Lung (tissue), 11 donors: ENCODE measurements at regions not wholly inside any gene's neighbourhood (a gene's known extent, or its start where the extent isn't known, plus 50 kb on each side); places are given as distances from the start of the nearest gene placed in this dataset.

Experiments used
- ATAC-seq: fragments of 200-7000 bp; cut with Tn5 transposase; one replicate; pipeline ENCODE4 v1.9.1; 2020; ENCODE audit warnings: moderate number of reproducible peaks; ENCODE audit not compliant: insufficient read depth, low FRiP score
- DNase-seq, 3 donors: peaks; one replicate each; pipeline ENCODE4 v3.0.0-alpha.2; 2013 to 2017
- H3K27ac ChIP-seq, 2 donors: one replicate each; pipeline ENCODE4 v1.5.1; 2013; ENCODE audit warnings: mild to moderate bottlenecking in 2 of 2, moderate library complexity in 2 of 2, control low read depth in 1 of 2, inconsistent platforms in 1 of 2, low read depth in 1 of 2, low read length in 1 of 2
- H3K27me3 ChIP-seq, 3 donors: one replicate each; pipeline ENCODE4 v1.5.1; 2013; ENCODE audit warnings: low read length in 2 of 3; ENCODE audit not compliant: control insufficient read depth in 3 of 3, insufficient read depth in 3 of 3
- H3K36me3 ChIP-seq, 4 donors: one replicate each; pipeline ENCODE4 v1.5.1; 2013; ENCODE audit warnings: low read length in 4 of 4, mild to moderate bottlenecking in 1 of 4, moderate library complexity in 1 of 4; ENCODE audit not compliant: control insufficient read depth in 4 of 4, insufficient read depth in 4 of 4
- H3K4me1 ChIP-seq, 5 donors: one replicate each; pipeline ENCODE4 v1.5.1; 2013; ENCODE audit warnings: low read length in 5 of 5, mild to moderate bottlenecking in 2 of 5, moderate library complexity in 1 of 5; ENCODE audit not compliant: control insufficient read depth in 5 of 5, insufficient read depth in 5 of 5
- H3K4me3 ChIP-seq: one replicate; pipeline ENCODE4 v1.5.1; 2013; ENCODE audit warnings: mild to moderate bottlenecking, control low read depth, moderate library complexity
- H3K9ac ChIP-seq, 2 donors: one replicate each; pipeline ENCODE4 v1.5.1; 2013; ENCODE audit warnings: low read length in 2 of 2, control low read depth in 1 of 2; ENCODE audit not compliant: insufficient read depth in 1 of 2
- H3K9me3 ChIP-seq, 4 donors: one replicate each; pipeline ENCODE4 v1.5.1; 2013; ENCODE audit warnings: low read length in 3 of 4, mild to moderate bottlenecking in 1 of 4, moderate library complexity in 1 of 4; ENCODE audit not compliant: control insufficient read depth in 4 of 4, insufficient read depth in 3 of 4
- WGBS, 2 donors: extraction: QIAGEN DNeasy Blood & Tissue Kit; methylation state at CpG; one replicate each; pipeline ENCODE4 v1.1.7; 2013; 5-methylcytosine and 5-hydroxymethylcytosine counted together
- TF ChIP-seq, protein P1 (sequence below): IDR thresholded peaks from 2 replicates; pipeline ENCODE4 v1.5.1; 2012; ENCODE audit warnings: mild to moderate bottlenecking; ENCODE audit errors: control extremely low read depth, extremely low read depth
- donor health status: control.
- donor health status: control.
- donor health status: Bipolar disorder and iron deficiency.
- donor health status: healthy.
- donor health status: DM: yes; HTN: yes; CAD: no.

DNA sequence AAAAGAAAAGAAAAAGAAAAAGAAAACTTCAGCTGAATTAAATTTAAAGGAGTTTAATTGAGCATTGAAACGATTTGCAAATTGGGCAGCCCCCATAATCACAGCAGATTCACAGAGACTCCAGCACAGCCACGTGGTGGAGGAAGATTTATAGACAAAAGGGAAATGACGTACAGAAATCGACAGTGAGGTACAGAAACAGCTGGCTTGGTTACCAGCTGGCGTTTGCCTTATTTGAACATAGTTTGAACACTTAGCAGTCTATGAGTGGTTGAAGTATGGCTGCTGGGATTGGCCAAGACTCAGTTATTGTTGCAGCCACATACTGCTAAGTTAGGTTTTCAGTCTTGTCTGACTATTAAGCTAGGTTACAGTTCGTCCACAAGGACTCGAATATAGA, 312.2 kb upstream of the SLC14A2 start:
- H3K9ac ChIP-seq: no peak overlapping the region
- ATAC-seq: no peak
- H3K36me3 ChIP-seq: no peaks in the 10 kb centered on the region
- H3K27ac ChIP-seq: no peak overlapping the region
- H3K4me1 ChIP-seq: no peaks in the 10 kb centered on the region
- no peaks in the 10 kb centered on the region for H3K9me3 ChIP-seq
- whole genome bisulfite sequencing, 2 donors: 61 to 75% methylated on average over 7 of the region's 7 CpGs
- DNase-seq: no peak
- TF ChIP-seq, protein P1, sequence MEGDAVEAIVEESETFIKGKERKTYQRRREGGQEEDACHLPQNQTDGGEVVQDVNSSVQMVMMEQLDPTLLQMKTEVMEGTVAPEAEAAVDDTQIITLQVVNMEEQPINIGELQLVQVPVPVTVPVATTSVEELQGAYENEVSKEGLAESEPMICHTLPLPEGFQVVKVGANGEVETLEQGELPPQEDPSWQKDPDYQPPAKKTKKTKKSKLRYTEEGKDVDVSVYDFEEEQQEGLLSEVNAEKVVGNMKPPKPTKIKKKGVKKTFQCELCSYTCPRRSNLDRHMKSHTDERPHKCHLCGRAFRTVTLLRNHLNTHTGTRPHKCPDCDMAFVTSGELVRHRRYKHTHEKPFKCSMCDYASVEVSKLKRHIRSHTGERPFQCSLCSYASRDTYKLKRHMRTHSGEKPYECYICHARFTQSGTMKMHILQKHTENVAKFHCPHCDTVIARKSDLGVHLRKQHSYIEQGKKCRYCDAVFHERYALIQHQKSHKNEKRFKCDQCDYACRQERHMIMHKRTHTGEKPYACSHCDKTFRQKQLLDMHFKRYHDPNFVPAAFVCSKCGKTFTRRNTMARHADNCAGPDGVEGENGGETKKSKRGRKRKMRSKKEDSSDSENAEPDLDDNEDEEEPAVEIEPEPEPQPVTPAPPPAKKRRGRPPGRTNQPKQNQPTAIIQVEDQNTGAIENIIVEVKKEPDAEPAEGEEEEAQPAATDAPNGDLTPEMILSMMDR: no peak
- H3K4me3 ChIP-seq: no peak overlapping the region
- no peaks in the 10 kb centered on the region for H3K27me3 ChIP-seq

- no peak for ATAC-seq
- no peaks in the 10 kb centered on the region for H3K27me3 ChIP-seq
- TF ChIP-seq, protein P1: no peak
- no peaks in the 10 kb centered on the region for H3K9me3 ChIP-seq
- no peak for DNase-seq
- 77 to 97% methylated on average over 1 of the region's 1 CpG for WGBS, 2 donors
- no peak overlapping the region for H3K27ac ChIP-seq
- no peaks in the 10 kb centered on the region for H3K36me3 ChIP-seq
- H3K9ac ChIP-seq: no peak overlapping the region
- no peaks in the 10 kb centered on the region for H3K4me1 ChIP-seq
- no peak overlapping the region for H3K4me3 ChIP-seq
Observed at GRCh38 chr18:45304558-45304957, 310.7 kb upstream of the SLC14A2 start.

DNA sequence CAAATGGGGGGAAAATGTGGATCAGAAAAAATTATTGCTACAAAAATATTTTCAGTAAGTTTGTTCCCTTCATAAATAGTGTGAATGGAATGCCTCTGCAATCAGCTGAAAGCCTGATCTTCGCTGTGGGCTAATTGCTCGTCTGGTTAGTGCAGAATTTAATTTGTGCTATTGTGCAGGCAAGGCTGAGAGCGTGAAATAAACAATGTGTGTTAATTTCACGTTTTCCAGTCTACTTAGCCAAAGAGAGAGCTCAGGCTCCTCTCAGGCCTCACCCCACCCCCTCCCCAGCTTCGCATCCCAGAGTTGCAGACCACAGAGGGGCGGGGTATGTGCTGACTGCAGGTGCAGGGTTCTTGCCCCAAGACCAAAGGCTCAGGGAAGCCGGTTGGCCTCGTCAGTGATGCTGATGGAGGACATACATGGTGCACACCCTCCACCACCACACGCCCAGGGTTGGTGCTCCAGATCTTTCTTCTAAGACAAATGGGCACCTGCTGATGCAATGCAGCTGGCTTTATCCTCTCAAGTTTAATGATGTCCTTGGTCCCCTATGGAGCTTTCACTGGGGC, 302.6 kb upstream of the SLC14A2 start:
- 85 to 91% methylated on average over 9 of the region's 9 CpGs for WGBS, 2 donors
- TF ChIP-seq, protein P1: no peak

GRCh38 chr18:45316127-45316526, 299.1 kb upstream of the SLC14A2 start:
- TF ChIP-seq, protein P1: no peak
- WGBS, 2 donors: 82 to 93% methylated on average over 3 of the region's 3 CpGs
- H3K9me3 ChIP-seq: no peaks in the 10 kb centered on the region
- H3K4me3 ChIP-seq: no peak overlapping the region
- no peak for DNase-seq
- H3K36me3 ChIP-seq: no peaks in the 10 kb centered on the region
- no peak for ATAC-seq
- no peaks in the 10 kb centered on the region for H3K27me3 ChIP-seq
- peaks cover 0 to 11% (median 0%) of the 10 kb centered on the region in 5 donors for H3K4me1 ChIP-seq
- H3K27ac ChIP-seq: no peak overlapping the region
- no peak overlapping the region for H3K9ac ChIP-seq

More for the DNA sequence above, 302.6 kb upstream of the SLC14A2 start:
- Histone ChIP-seq H3K9me3 (no peaks in the 10 kb centered on the region), H3K4me1 (peaks cover 0 to 1% (median 0%) of the 10 kb centered on the region in 5 donors), H3K27ac (no peak overlapping the region), H3K27me3 (no peaks in the 10 kb centered on the region), H3K9ac (no peak overlapping the region), H3K36me3 (no peaks in the 10 kb centered on the region), H3K4me3 (no peak overlapping the region)
- ATAC-seq (no peak), DNase-seq (no peak)
